ENCODE measurements at regions not wholly inside any gene's neighbourhood (a gene's known extent, or its start where the extent isn't known, plus 50 kb on each side); places are given as distances from the start of the nearest gene placed in this dataset.
"Not testable (repeated sequence)": the region's sequence is repeated elsewhere in the genome, so short reads cannot be mapped to it uniquely, and the experiment has no call there.

GRCh38 chr1:70504821-70505193, 93.7 kb downstream of the CTH start:
- FAIRE-seq (no peak), DNase-seq (no peak)
- TF ChIP-seq CTCF (IDR thresholded peaks at IDR 0.05; ENCODE audit: borderline replicate concordance, extremely low read depth, insufficient read depth): no peak
- no peaks in the 10 kb centered on the region for H3K4me1 ChIP-seq (ENCODE audit: control insufficient read depth in 2 of 3, insufficient read depth in 2 of 3, low read depth in 1 of 3, low read length in 3 of 3)
- H3K4me3 ChIP-seq (ENCODE audit: low read length in 3 of 3): no peak overlapping the region
- no peak overlapping the region for H3K27ac ChIP-seq (ENCODE audit: low read depth in 2 of 2, low read length in 2 of 2)
- no peaks in the 10 kb centered on the region for H3K27me3 ChIP-seq (ENCODE audit: control insufficient read depth, insufficient read depth, low read length)
- H3K36me3 ChIP-seq (ENCODE audit: control insufficient read depth in 2 of 3, insufficient read depth in 3 of 3, low read length in 3 of 3): no peaks in the 10 kb centered on the region
- intact Hi-C loops (cut with DNase I): no loop called here
- H3K9me3 ChIP-seq (ENCODE audit: control insufficient read depth in 2 of 3, insufficient read depth in 1 of 3, low read length in 3 of 3): no peaks in the 10 kb centered on the region
- no peak overlapping the region for H3K9ac ChIP-seq (ENCODE audit: low read length in 3 of 3)

GRCh38 chr1:70507991-70508390, 96.9 kb downstream of the CTH start:
- H3K4me1 ChIP-seq (ENCODE audit: control insufficient read depth in 2 of 3, insufficient read depth in 2 of 3, low read depth in 1 of 3, low read length in 3 of 3); DNase-seq; H3K4me3 ChIP-seq (ENCODE audit: low read length in 3 of 3); FAIRE-seq; H3K9me3 ChIP-seq (ENCODE audit: control insufficient read depth in 2 of 3, insufficient read depth in 1 of 3, low read length in 3 of 3); intact Hi-C loops (cut with DNase I); H3K36me3 ChIP-seq (ENCODE audit: control insufficient read depth in 2 of 3, insufficient read depth in 3 of 3, low read length in 3 of 3); H3K27ac ChIP-seq (ENCODE audit: low read depth in 2 of 2, low read length in 2 of 2); H3K9ac ChIP-seq (ENCODE audit: low read length in 3 of 3); H3K27me3 ChIP-seq (ENCODE audit: control insufficient read depth, insufficient read depth, low read length): not testable (repeated sequence)

- FAIRE-seq (peak; percentile 99), DNase-seq (peak in 3 of 5 donors; percentile 33 to 90 (median 82))
- no peaks in the 10 kb centered on the region for H3K9me3 ChIP-seq (ENCODE audit: control insufficient read depth in 2 of 3, insufficient read depth in 1 of 3, low read length in 3 of 3)
- H3K27ac ChIP-seq (ENCODE audit: low read depth in 2 of 2, low read length in 2 of 2): no peak overlapping the region
- no peaks in the 10 kb centered on the region for H3K36me3 ChIP-seq (ENCODE audit: control insufficient read depth in 2 of 3, insufficient read depth in 3 of 3, low read length in 3 of 3)
- intact Hi-C loops (cut with DNase I): no loop called here
- H3K4me3 ChIP-seq (ENCODE audit: low read length in 3 of 3): peak overlapping the region in 1 of 3 donors; percentile 7
- H3K9ac ChIP-seq (ENCODE audit: low read length in 3 of 3): no peak overlapping the region
- H3K27me3 ChIP-seq (ENCODE audit: control insufficient read depth, insufficient read depth, low read length): no peaks in the 10 kb centered on the region
- peak; percentile 68 for TF ChIP-seq CTCF (IDR thresholded peaks at IDR 0.05; ENCODE audit: borderline replicate concordance, extremely low read depth, insufficient read depth)
- H3K4me1 ChIP-seq (ENCODE audit: control insufficient read depth in 2 of 3, insufficient read depth in 2 of 3, low read depth in 1 of 3, low read length in 3 of 3): no peaks in the 10 kb centered on the region
Observed at GRCh38 chr1:70509996-70510876, 99.2 kb downstream of the CTH start.

GRCh38 chr1:70517444-70517843, 106.4 kb downstream of the CTH start:
- no peaks in the 10 kb centered on the region for H3K4me1 ChIP-seq (ENCODE audit: control insufficient read depth in 2 of 3, insufficient read depth in 2 of 3, low read depth in 1 of 3, low read length in 3 of 3)
- H3K9ac ChIP-seq (ENCODE audit: low read length in 3 of 3): no peak overlapping the region
- H3K9me3 ChIP-seq (ENCODE audit: control insufficient read depth in 2 of 3, insufficient read depth in 1 of 3, low read length in 3 of 3): no peaks in the 10 kb centered on the region
- no peaks in the 10 kb centered on the region for H3K36me3 ChIP-seq (ENCODE audit: control insufficient read depth in 2 of 3, insufficient read depth in 3 of 3, low read length in 3 of 3)
- TF ChIP-seq CTCF (IDR thresholded peaks at IDR 0.05; ENCODE audit: borderline replicate concordance, extremely low read depth, insufficient read depth): no peak
- DNase-seq (no peak), FAIRE-seq (no peak)
- no peaks in the 10 kb centered on the region for H3K27me3 ChIP-seq (ENCODE audit: control insufficient read depth, insufficient read depth, low read length)
- H3K4me3 ChIP-seq (ENCODE audit: low read length in 3 of 3): no peak overlapping the region
- intact Hi-C loops (cut with DNase I): no loop called here
- no peak overlapping the region for H3K27ac ChIP-seq (ENCODE audit: low read depth in 2 of 2, low read length in 2 of 2)

All from kidney (tissue), 13 donors.